HEK293 (cell line): ENCODE measurements at regions not wholly inside any gene's neighbourhood (a gene's known extent, or its start where the extent isn't known, plus 50 kb on each side); places are given as distances from the start of the nearest gene placed in this dataset.
"Not testable (repeated sequence)": the region's sequence is repeated elsewhere in the genome, so short reads cannot be mapped to it uniquely, and the experiment has no call there.

ENCODE experiments used
- ZBTB7A ChIP-seq: fragments of 450-650 bp; formaldehyde crosslinking; IDR thresholded peaks from 2 replicates; pipeline ENCODE4 v1.5.1; 2016; ENCODE audit warnings: low read depth, missing biosample characterization, missing genetic modification characterization
- TF ChIP-seq, protein P1 (sequence below): fragments of 450-650 bp; IDR thresholded peaks from 2 replicates; pipeline ENCODE4 v1.5.1; 2018; ENCODE audit warnings: missing biosample characterization, mild to moderate bottlenecking, missing genetic modification characterization

DNA sequence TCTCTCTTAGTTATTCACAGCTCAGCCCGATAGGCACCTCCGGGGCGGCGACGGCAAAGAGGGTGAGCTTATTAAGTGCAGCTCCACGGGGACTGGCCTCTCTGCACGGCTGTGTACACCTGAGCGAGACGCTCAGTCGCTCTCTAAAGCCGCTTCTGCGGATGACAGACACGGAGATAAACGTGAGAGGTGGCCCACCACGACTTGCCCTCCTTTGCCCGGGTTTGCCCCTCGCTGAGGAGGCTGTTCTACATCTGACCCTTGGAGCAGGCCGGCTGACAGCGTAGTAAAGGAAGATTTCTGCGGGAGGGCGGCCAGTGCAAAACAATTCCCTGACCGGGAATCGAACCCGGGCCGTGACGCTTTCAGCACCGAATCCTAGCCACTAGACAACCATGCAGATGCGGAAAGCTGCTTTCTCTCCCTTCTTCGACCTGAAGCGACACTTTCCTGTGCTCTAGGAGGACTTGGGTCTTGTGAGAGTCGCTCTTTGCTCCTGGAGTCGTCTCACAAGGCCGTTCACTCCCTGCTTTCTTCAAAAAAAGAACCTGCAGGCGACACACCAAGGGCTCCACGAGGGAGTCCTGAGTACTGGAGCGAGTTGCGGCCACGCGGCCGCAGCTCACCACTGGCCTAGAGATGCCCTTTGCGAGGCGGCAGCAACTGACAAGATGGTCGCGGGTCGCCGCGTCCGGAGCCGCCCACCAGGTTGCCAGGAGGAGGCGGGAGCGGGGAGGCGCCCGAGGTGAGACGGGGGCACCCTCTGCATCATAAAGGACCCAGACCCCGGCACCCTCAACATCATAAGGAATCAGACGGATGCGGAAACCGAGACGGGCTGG lies 119.9 kb downstream of the PPIAL4A start:
- TF ChIP-seq ZBTB7A (tag by site-specific recombination): not testable (repeated sequence)
- TF ChIP-seq, protein P1, sequence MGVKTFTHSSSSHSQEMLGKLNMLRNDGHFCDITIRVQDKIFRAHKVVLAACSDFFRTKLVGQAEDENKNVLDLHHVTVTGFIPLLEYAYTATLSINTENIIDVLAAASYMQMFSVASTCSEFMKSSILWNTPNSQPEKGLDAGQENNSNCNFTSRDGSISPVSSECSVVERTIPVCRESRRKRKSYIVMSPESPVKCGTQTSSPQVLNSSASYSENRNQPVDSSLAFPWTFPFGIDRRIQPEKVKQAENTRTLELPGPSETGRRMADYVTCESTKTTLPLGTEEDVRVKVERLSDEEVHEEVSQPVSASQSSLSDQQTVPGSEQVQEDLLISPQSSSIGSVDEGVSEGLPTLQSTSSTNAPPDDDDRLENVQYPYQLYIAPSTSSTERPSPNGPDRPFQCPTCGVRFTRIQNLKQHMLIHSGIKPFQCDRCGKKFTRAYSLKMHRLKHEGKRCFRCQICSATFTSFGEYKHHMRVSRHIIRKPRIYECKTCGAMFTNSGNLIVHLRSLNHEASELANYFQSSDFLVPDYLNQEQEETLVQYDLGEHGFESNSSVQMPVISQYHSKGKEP (tag by site-specific recombination): not testable (repeated sequence)
